ENCODE measurements at regions not wholly inside any gene's neighbourhood (a gene's known extent, or its start where the extent isn't known, plus 50 kb on each side); places are given as distances from the start of the nearest gene placed in this dataset.

GRCh38 chr6:21382821-21383449 lies 210.6 kb upstream of the SOX4 start:
- DNase-seq, result no peak

GRCh38 chr6:21383450-21384085 lies 210.0 kb upstream of the SOX4 start:
- no peak for DNase-seq

- DNase-seq, result no peak
Measured at GRCh38 chr6:21384216-21384615, 209.3 kb upstream of the SOX4 start.

- no peak for DNase-seq
Measured at GRCh38 chr6:21386744-21387143, 206.8 kb upstream of the SOX4 start.

GRCh38 chr6:21390532-21391213 lies 202.9 kb upstream of the SOX4 start:
- no peak for DNase-seq

GRCh38 chr6:21392177-21392576 lies 201.4 kb upstream of the SOX4 start:
- DNase-seq, result no peak

- no peak for DNase-seq
Measured at GRCh38 chr6:21393441-21394165, 199.9 kb upstream of the SOX4 start.

GRCh38 chr6:21395121-21395520 lies 198.4 kb upstream of the SOX4 start:
- no peak for DNase-seq

GRCh38 chr6:21396313-21396712 lies 197.2 kb upstream of the SOX4 start:
- no peak for DNase-seq

GRCh38 chr6:21398741-21399325 lies 194.7 kb upstream of the SOX4 start:
- DNase-seq, result no peak

GRCh38 chr6:21402368-21402767 lies 191.2 kb upstream of the SOX4 start:
- DNase-seq, result no peak

- no peak for DNase-seq
Measured at GRCh38 chr6:21404577-21404976, 189.0 kb upstream of the SOX4 start.

- DNase-seq, result no peak
Measured at GRCh38 chr6:21406316-21406715, 187.2 kb upstream of the SOX4 start.

GRCh38 chr6:21409231-21409630 lies 184.3 kb upstream of the SOX4 start:
- DNase-seq, result no peak

GRCh38 chr6:21413428-21413827 lies 180.1 kb upstream of the SOX4 start:
- no peak for DNase-seq

- no peak for DNase-seq
Measured at GRCh38 chr6:21414065-21414464, 179.5 kb upstream of the SOX4 start.

GRCh38 chr6:21420146-21420878 lies 173.2 kb upstream of the SOX4 start:
- no peak for DNase-seq

GRCh38 chr6:21420926-21421325 lies 172.6 kb upstream of the SOX4 start:
- no peak for DNase-seq

GRCh38 chr6:21423106-21423854 lies 170.3 kb upstream of the SOX4 start:
- no peak for DNase-seq

GRCh38 chr6:21426841-21427490 lies 166.6 kb upstream of the SOX4 start:
- DNase-seq, result no peak

GRCh38 chr6:21429291-21429690 lies 164.3 kb upstream of the SOX4 start:
- DNase-seq, result no peak
